NB4 (cell line): ENCODE measurements at regions not wholly inside any gene's neighbourhood (a gene's known extent, or its start where the extent isn't known, plus 50 kb on each side); places are given as distances from the start of the nearest gene placed in this dataset.

ENCODE experiments used
- CTCF ChIP-seq: IDR thresholded peaks from one replicate; pipeline ENCODE4 v1.5.1; 2012; ENCODE audit warnings: low read depth, low read length
- MYC ChIP-seq: IDR thresholded peaks from 2 replicates; pipeline ENCODE4 v1.6.1; 2011; ENCODE audit warnings: low read depth, low read length
- POLR2A ChIP-seq: IDR thresholded peaks from 2 replicates; pipeline ENCODE4 v1.6.1; 2011; ENCODE audit warnings: mild to moderate bottlenecking; ENCODE audit not compliant: insufficient read length; ENCODE audit errors: extremely low read depth

- TF ChIP-seq POLR2A (no peak), CTCF (no peak), MYC (no peak)
These were observed 197.3 kb upstream of the PPFIA2 start for GRCh38 chr12:81956468-81956860.
